ENCODE measurements at regions not wholly inside any gene's neighbourhood (a gene's known extent, or its start where the extent isn't known, plus 50 kb on each side); places are given as distances from the start of the nearest gene placed in this dataset.

DNA sequence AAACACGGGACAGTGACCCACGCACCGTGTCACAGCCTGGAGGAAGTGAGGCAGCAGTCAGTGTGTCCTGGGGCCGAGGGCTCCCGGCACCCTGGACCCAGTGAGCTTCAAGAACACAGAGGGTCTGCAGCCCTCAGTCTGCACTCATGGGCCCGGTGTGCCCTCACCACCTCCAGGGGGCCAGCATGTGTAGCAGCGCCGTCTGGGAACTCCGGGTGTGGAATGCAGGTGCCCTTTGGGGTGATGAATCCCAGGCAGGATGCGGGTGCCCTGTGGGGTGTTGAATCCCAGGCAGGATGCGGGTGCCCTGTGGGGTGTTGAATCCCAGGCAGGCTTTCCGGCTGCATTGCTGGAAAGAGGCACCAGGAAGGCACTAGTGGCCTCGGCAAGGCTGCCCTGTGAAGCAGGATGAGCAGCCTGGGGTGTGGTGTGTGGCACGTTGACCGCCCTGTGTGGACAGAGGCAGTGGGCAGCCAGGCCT lies 1399.9 kb downstream of the BRD1 start:
- no peak for TF ChIP-seq MAZ (IDR thresholded peaks at IDR 0.05; ENCODE audit: borderline replicate concordance, low read depth, low read length)
- no peak for TF ChIP-seq BHLHE40 (IDR thresholded peaks at IDR 0.05; ENCODE audit: low read depth, low read length)
- no peak for TF ChIP-seq ELK1 (IDR thresholded peaks at IDR 0.05; ENCODE audit: borderline replicate concordance, low read depth, low read length)
- no peak for TF ChIP-seq MXI1 (IDR thresholded peaks at IDR 0.05; ENCODE audit: borderline replicate concordance, low read depth, low read length)
- TF ChIP-seq MAFK (IDR thresholded peaks at IDR 0.05; ENCODE audit: low read depth, low read length), result no peak
- no peak for TF ChIP-seq RCOR1 (IDR thresholded peaks at IDR 0.05; ENCODE audit: insufficient replicate concordance, low read length)
- TF ChIP-seq SMC3 (IDR thresholded peaks at IDR 0.05; ENCODE audit: low read depth, low read length), result no peak
- H4K8ac ChIP-seq (ENCODE audit: low read depth in 2 of 2, low read length in 2 of 2), result no peak overlapping the region

More for the DNA sequence above, 1399.9 kb downstream of the BRD1 start:
- ATAC-seq (ENCODE audit: low read depth) (no peak), DNase-seq (no peak)
- Histone ChIP-seq H2BK120ac (ENCODE audit: low read depth, low read length) (no peak overlapping the region), H3K4me3 (ENCODE audit: insufficient read depth, low read depth, low read length) (no peak overlapping the region), H3K79me1 (ENCODE audit: low read depth in 1 of 2, low read length in 2 of 2) (no peaks in the 10 kb centered on the region), H2AK9ac (replicated peaks; ENCODE audit: low read depth, low read length, poor library complexity) (no peak overlapping the region), H2BK20ac (ENCODE audit: low read depth, low read length) (no peak overlapping the region), H3K4ac (ENCODE audit: low read depth, low read length) (no peak overlapping the region), H3K9me1 (ENCODE audit: insufficient read depth, low read length) (no peaks in the 10 kb centered on the region), H3K18ac (ENCODE audit: low read depth, low read length) (no peak overlapping the region), H3K14ac (replicated peaks; ENCODE audit: low read depth, low read length) (no peak overlapping the region), H3K4me1 (ENCODE audit: control insufficient read depth, insufficient read depth, low read length) (no peaks in the 10 kb centered on the region), H3K36me3 (ENCODE audit: control insufficient read depth, insufficient read depth, low read length) (no peaks in the 10 kb centered on the region), H3K9ac (ENCODE audit: low read depth, low read length) (no peak overlapping the region), H4K91ac (ENCODE audit: insufficient read depth, low read depth, low read length) (no peak overlapping the region), H4K20me1 (ENCODE audit: insufficient read depth, low read length) (no peaks in the 10 kb centered on the region), H3K27ac (ENCODE audit: insufficient read depth, low read length) (no peak overlapping the region), H3K27me3 (ENCODE audit: control insufficient read depth, insufficient read depth, low read length) (no peaks in the 10 kb centered on the region), H3K23ac (ENCODE audit: low read depth, low read length) (no peak overlapping the region), H2BK5ac (ENCODE audit: low read depth, low read length, poor library complexity, severe bottlenecking) (no peak overlapping the region), H3K56ac (ENCODE audit: extremely low read depth, insufficient read depth, low read length) (no peak overlapping the region), H3K9me3 (ENCODE audit: control insufficient read depth, insufficient read depth, low read length) (peaks cover 70% of the 10 kb centered on the region), H2AFZ (replicated peaks; ENCODE audit: low read length, poor library complexity) (no peak overlapping the region), H3K4me2 (ENCODE audit: low read depth, low read length) (no peak overlapping the region), H2BK15ac (ENCODE audit: low read depth, low read length) (no peak overlapping the region), H4K5ac (ENCODE audit: low read depth, low read length) (no peak overlapping the region), H2AK5ac (ENCODE audit: low read depth, low read length) (no peak overlapping the region)
- ChIA-PET CTCF (no interaction called here), POLR2A (ENCODE audit: unreplicated experiment) (no interaction called here)
- BruUV-seq (replicated peaks), result no TSS peak
- WGBS, 2 experiments (ENCODE audit: extremely low coverage in 2 of 2, insufficient read length in 1 of 2), result 79% methylated on average over 7 of the region's 15 CpGs; no CpG with 5 or more reads in 1 of the 2 experiments
- dilution Hi-C loops (cut with HindIII; ENCODE audit: low sequenced_read_pairs, unreplicated experiment), result no loop called here
- intact Hi-C loops (cut with micrococcal nuclease), result no loop called here
- in situ Hi-C loops (cut with MboI; ENCODE audit: low sequenced_read_pairs), result no loop called here

All from IMR-90 (cell line).